ENCODE measurements at regions not wholly inside any gene's neighbourhood (a gene's known extent, or its start where the extent isn't known, plus 50 kb on each side); places are given as distances from the start of the nearest gene placed in this dataset.
"Not testable (repeated sequence)": the region's sequence is repeated elsewhere in the genome, so short reads cannot be mapped to it uniquely, and the experiment has no call there.

- DNase-seq = no peak
- intact Hi-C loops (cut with DNase I) = no loop called here
These were observed 719.4 kb downstream of the SEMA5A start for GRCh38 chr5:8826508-8826907.

DNA sequence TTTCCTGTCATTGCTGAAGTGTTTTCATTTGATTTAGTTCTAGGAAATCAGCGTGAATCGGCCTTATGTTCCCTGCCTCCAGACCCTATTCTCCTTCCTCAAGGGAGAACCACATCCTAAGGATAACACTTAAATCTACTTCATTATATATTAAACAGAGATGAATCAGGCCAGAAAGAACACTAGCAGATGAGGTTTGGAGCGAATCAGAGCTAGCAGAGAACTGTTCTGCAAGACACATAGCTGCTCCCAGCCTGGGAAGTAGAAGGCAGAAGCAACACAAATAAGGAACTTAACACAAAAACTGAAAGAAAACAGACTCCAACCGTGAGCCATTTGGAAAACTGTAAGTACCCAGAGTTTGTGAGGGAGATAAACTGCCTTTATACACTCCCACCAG, 718.2 kb downstream of the SEMA5A start:
- intact Hi-C loops (cut with DNase I) = no loop called here
- no peak for DNase-seq

DNA sequence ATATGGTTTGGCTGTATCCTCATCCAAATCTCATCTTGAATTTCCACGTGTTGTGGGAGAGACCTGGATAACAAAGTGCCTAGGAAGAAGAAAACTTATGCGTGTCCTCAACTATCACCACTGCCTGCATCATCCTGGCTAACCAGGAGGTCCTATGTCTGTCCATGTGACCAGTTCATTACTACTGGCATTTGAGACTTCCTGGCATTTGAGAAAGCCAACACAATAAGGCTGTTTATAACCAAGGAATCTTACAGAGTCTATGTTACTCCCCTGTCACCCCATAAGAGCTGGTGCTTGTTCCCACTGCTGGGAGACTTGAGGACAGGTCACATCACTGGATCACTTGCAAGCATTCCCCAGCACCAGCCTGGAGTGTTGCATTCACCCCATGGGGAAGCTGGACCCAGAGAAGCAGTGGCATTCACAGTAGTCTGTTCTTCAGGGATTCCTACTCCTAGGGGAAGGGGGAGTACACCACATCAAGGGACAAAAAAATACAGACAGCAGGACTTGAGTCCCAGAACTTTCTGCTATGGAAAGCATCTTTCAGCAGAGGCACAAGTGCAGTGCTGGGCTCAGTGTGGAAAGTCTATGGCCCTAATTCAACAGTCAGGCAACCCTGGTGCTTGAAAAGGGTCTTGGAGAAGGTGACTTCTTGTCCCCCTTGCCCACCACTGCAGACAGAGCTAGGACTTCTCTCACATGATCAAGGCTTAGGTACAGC, 717.1 kb downstream of the SEMA5A start:
- intact Hi-C loops (cut with DNase I) = no loop called here
- no peak for DNase-seq

DNA sequence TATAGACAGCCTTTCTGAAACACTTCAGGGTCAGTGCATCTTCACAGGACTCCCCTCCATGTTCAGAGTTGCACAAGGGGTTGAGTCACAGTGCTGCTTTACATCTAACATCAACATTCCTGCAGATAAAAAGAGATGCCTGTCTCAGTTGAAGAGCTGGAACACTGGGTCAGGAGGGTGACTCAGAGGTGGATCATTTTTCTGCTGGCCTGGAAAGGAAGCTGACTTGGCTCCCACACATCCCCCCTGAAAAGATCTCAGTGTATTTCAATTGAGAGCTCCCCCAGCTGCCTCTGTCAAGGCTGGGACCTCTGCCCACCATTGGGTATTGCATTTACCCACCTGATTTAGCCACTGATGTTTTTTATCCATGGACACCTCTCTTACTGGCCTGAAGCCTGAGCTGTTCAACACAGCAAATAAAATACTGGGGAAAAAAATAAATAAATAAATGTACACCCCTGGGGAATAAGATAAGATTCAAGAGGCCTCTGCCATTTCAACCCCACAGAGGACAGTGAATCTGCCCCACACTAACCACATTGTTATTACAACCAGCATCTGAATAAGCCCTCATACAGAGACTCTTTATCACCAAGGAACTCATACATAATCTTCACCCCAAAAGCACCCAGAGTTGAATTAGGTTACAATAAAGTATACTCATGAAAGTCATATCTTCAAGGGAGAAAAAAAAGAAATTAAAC, 716.4 kb downstream of the SEMA5A start:
- DNase-seq = no peak

DNA sequence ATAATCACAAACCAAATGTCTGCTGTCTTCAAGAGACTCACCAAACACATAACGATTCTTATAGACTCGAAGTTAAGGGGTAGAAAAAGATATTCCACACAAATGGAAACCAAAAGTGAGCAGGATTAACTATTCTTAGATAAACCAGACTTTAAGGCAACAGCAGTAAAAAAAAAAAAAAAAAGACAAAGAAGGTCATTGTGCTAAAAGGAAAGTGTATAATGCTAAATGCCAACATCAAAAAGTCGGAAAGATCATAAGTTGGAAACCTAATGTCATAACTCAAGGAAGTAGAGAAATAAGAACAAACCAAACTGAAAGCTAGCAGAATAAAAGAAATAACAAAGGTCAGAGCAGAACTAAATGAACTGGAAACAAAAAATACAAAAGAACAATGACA, 714.6 kb downstream of the SEMA5A start:
- no peak for DNase-seq
- intact Hi-C loops (cut with DNase I) = no loop called here

More for the DNA sequence above, 716.4 kb downstream of the SEMA5A start:
- intact Hi-C loops (cut with DNase I) = no loop called here

GRCh38 chr5:8831854-8832253, 714.0 kb downstream of the SEMA5A start:
- intact Hi-C loops (cut with DNase I) = no loop called here
- no peak for DNase-seq

GRCh38 chr5:8839361-8840055, 706.4 kb downstream of the SEMA5A start:
- peak; percentile 60 to 96 (median 81) for DNase-seq
- intact Hi-C loops (cut with DNase I) = loop anchor here (10.0 kb wide), 1 partner anchor 365 kb away; no protein-coding TSS in a partner anchor

- peak in 1 of 10 donors; percentile 83 for DNase-seq
- intact Hi-C loops (cut with DNase I) = loop anchor here (10.0 kb wide), 1 partner anchor 365 kb away; no protein-coding TSS in a partner anchor
These were observed 705.6 kb downstream of the SEMA5A start for GRCh38 chr5:8840237-8840636.

DNA sequence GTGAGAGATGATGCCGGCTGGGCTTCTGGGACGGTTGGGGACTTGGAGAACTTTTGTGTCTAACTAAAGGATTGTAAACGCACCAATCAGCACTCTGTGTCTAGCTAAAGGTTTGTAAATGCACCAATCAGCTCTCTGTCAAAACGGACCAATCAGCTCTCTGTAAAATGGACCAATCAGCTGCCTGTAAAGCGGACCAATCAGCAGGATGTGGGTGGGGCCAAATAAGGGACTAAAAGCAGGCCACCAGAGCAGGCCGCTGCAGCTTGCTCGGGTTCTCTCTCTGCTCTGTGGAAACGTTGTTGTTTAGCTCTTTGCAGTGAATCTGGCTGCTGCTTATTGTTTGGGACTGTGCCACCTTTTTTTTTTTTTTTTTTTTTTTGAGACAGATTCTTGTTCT, 705.1 kb downstream of the SEMA5A start:
- intact Hi-C loops (cut with DNase I) = loop anchor here (10.0 kb wide), 1 partner anchor 364 kb away; no protein-coding TSS in a partner anchor
- DNase-seq = not testable (repeated sequence)

DNA sequence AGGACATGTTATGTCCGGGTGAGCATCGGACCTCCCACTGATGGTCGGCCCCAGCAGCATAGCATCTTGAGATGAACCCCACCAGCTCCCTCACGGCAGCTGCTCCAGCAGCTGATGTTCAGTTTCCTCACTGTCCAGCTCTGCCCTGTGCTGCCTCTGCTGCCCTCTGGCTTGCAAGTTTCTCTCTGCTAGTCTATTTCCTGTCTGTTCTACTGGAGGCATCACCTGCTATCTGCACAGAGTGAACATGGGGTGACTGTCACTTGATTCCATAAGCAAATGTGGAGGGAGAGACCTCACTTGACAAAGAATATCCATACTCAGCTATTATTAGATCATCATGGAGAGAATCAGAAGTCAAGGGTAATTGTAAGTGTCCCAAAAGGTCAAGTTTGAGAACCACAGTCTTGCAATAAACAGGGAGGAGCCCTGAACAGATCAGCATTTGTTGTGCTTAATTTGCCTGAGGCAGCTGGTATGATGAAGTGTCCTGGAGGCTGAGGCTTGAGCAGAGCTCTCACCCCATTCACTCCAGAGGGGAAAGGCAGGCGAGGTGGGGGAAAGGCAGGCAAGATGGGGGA, 702.8 kb downstream of the SEMA5A start:
- DNase-seq = peak in 8 of 10 donors; percentile 57 to 95 (median 69)
- intact Hi-C loops (cut with DNase I) = loop anchor here (1.0 to 10.0 kb wide), 2 partner anchors 87 to 362 kb away; no protein-coding TSS in a partner anchor

DNA sequence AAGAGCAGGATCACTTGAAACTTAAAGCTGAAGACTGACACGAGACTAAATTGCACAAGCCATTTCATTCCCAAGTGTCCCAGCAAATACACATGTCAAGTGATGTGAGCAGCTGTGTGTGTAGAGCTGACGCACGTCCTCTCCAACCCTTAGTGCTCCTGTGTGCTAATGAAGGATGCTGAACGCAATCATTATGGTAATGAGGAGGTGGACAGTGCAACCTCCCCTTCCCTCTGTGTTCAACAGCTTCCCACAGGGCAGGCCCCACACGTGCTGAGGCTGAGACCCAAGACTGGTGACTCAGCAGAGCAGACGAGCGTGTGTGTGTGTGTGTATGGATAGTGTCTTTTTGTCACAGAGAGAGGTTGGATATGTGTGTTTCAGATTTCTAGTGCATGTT, 702.1 kb downstream of the SEMA5A start:
- intact Hi-C loops (cut with DNase I) = loop anchor here (1.0 to 10.0 kb wide), 2 partner anchors 87 to 361 kb away; no protein-coding TSS in a partner anchor
- DNase-seq = peak in 8 of 10 donors; percentile 17 to 92 (median 55)

- no peak for DNase-seq
- intact Hi-C loops (cut with DNase I) = loop anchor here (10.0 kb wide), 1 partner anchor 361 kb away; no protein-coding TSS in a partner anchor
These were observed 701.7 kb downstream of the SEMA5A start for GRCh38 chr5:8844206-8844605.

GRCh38 chr5:8844847-8845246, 701.0 kb downstream of the SEMA5A start:
- no peak for DNase-seq
- intact Hi-C loops (cut with DNase I) = loop anchor here (10.0 kb wide), 1 partner anchor 360 kb away; no protein-coding TSS in a partner anchor

DNA sequence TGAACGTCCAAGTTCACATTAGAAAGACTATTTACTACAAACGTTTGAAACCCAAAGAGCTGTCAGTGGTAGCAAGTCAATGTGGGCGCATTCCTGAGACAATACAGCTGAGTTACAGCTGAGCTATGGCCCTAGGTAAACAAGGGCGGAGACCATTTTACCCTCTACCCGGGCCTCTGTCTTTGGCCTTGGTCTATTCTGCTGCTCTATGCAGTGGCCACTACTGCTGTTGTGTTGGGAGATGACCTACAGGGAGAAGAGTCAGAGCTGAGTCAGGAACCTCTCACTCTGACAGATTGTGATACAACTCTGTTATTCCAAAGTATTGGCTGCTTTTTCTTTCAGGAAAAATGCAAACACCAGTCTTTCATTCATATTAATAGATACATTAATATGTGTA, 700.6 kb downstream of the SEMA5A start:
- intact Hi-C loops (cut with DNase I) = loop anchor here (10.0 kb wide), 1 partner anchor 360 kb away; no protein-coding TSS in a partner anchor
- no peak for DNase-seq

DNA sequence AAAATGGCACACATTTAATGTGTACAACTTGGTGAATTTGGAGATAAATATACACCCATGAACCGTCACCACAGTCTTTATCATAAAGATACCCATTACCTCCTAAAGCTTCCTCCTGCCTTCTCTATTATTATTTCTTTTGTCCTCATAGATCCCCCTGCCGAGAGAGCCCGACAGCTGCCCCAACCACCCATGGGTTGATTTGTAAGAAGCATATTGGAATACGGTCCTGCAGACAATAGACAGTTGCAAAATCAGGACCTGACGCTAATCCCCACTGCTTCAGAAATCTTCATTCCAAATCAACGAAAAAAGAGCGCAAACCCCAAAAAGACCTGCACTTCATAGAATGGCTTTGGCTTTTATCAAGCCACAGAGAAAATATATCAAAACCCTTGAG, 697.5 kb downstream of the SEMA5A start:
- DNase-seq = no peak
- intact Hi-C loops (cut with DNase I) = loop anchor here (10.0 kb wide), 1 partner anchor 356 kb away; no protein-coding TSS in a partner anchor

DNA sequence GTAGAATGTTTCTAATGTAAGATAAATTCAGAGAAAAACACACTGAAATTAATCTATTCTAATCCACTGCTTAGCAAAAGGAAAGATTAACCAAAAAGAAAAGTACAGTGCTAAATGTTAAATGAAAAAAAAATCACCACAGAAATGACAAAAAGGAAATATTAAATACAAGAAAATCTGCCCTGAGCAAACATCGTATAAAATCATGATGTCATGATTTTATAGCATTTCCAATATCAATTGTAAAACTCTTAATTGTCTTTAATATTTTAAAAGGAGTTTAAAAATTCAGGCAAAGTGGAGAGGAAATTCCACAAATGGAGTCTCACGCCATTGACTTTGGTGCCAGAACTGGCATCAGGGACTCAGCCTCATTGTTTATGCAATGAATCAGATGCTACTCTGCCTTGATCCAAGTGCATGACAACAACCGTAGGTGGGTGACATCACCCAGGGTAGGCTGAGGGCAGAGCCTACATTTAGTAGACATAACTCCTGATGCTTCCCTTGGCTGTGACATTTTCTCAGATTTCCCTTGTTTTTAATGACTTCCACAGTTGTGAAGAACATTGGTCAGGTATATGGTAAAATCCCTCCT, 696.8 kb downstream of the SEMA5A start:
- no peak for DNase-seq

GRCh38 chr5:8851101-8851500, 694.8 kb downstream of the SEMA5A start:
- peak in 1 of 10 donors; percentile 80 for DNase-seq
- intact Hi-C loops (cut with DNase I) = no loop called here

More for the DNA sequence above, 696.8 kb downstream of the SEMA5A start:
- intact Hi-C loops (cut with DNase I) = loop anchor here (10.0 kb wide), 1 partner anchor 356 kb away; no protein-coding TSS in a partner anchor

DNA sequence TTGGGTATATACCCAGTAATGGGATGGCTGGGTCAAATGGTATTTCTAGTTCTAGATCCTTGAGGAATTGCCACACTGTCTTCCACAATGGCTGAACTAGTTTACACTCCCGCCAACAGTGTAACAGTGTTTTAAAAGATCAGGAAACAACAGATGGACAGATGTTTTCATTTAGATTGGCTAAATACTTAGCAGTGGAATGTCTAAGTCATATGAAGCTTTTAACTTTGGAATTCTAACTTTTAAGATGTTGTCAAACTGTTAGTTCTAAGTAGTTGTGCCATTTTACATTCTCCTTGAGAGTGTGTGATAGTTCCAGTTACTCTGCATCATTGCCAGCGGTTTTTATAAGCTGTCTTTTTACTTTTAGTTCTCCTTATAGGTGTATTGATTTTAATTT, 688.8 kb downstream of the SEMA5A start:
- intact Hi-C loops (cut with DNase I) = no loop called here
- DNase-seq = no peak

GRCh38 chr5:8861764-8862163, 684.1 kb downstream of the SEMA5A start:
- intact Hi-C loops (cut with DNase I) = no loop called here

DNA sequence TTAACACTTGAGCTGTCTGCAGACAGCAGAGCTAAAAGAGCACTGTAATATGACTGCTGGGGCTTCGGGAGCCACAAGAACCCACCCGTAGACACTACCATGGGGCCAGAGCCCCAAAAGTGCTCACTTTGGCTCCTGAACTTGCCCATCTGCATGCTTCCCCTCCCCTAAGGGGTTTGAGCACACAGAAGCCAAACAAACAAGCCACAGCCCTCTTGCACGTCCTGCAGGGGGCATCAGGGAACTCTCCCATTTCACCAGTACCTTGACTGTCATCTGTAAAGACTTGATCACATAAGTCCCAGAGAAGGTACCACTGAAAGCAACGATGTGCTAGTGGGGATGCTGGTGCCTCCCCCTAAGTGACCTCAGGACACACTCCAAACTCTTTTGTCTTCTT, 681.8 kb downstream of the SEMA5A start:
- intact Hi-C loops (cut with DNase I) = no loop called here
- peak in 1 of 10 donors; percentile 59 for DNase-seq

More at GRCh38 chr5:8861764-8862163, 684.1 kb downstream of the SEMA5A start:
- no peak for DNase-seq

All from posterior cingulate gyrus (tissue), 11 donors.